T-helper 1 cell treated with Interleukin-12 subunit alpha and Interleukin-12 subunit beta and Interleukin-4 antibody, amounts not matched to agents 30 ng/mL and 1 ng/mL, for 36 hours (primary cell): ENCODE measurements at regions not wholly inside any gene's neighbourhood (a gene's known extent, or its start where the extent isn't known, plus 50 kb on each side); places are given as distances from the start of the nearest gene placed in this dataset.

Experiments
- intact Hi-C: fragments of 100-400 bp; cut with micrococcal nuclease; formaldehyde crosslinking; loops from one replicate; pipeline ENCODE4 v1.15.1; 2024

GRCh38 chr1:219993554-219994433 is 52.5 kb downstream of the EPRS1 start:
- intact Hi-C loops = loop anchor here (5.0 kb wide), 1 partner anchor 739 kb away; no protein-coding TSS in a partner anchor

- intact Hi-C loops = loop anchor here (1.0 to 5.0 kb wide), 10 partner anchors 11 to 784 kb away; partner anchors contain the start of genes BPNT1, EPRS1 and IARS2
Observed at GRCh38 chr1:219991919-219992318, 54.4 kb downstream of the EPRS1 start.

GRCh38 chr1:219991511-219991810 is 54.8 kb downstream of the EPRS1 start:
- intact Hi-C loops = loop anchor here (1.0 to 5.0 kb wide), 10 partner anchors 12 to 785 kb away; partner anchors contain the start of genes BPNT1, EPRS1 and IARS2

- intact Hi-C loops = loop anchor here (1.0 to 5.0 kb wide), 10 partner anchors 12 to 785 kb away; partner anchors contain the start of genes BPNT1, EPRS1 and IARS2
Observed at GRCh38 chr1:219990782-219991510, 55.4 kb downstream of the EPRS1 start.

- intact Hi-C loops = loop anchor here (2.0 to 5.0 kb wide), 2 partner anchors 105 to 743 kb away; partner anchors contain the start of gene IARS2
Observed at GRCh38 chr1:219989766-219990165, 56.5 kb downstream of the EPRS1 start.

GRCh38 chr1:219988818-219989217 is 57.5 kb downstream of the EPRS1 start:
- intact Hi-C loops = no loop called here

GRCh38 chr1:219988387-219988786 is 57.9 kb downstream of the EPRS1 start:
- intact Hi-C loops = no loop called here

GRCh38 chr1:219987325-219987724 is 59.0 kb upstream of the SLC30A10 start:
- intact Hi-C loops = no loop called here

- intact Hi-C loops = no loop called here
Observed at GRCh38 chr1:219985169-219985568, 56.8 kb upstream of the SLC30A10 start.
